BJ (cell line): ENCODE measurements at regions not wholly inside any gene's neighbourhood (a gene's known extent, or its start where the extent isn't known, plus 50 kb on each side); places are given as distances from the start of the nearest gene placed in this dataset.

Source experiments
- CTCF ChIA-PET: fragments of 350-600 bp; formaldehyde crosslinking; extraction: SDS; loops from one replicate; lab custom pipeline; 2021; ENCODE audit warnings: antibody characterized with exemption, inconsistent platforms; lab: Yijun Ruan, JAX
- POLR2A ChIA-PET: fragments of 300-600 bp; sonication (Branson Sonifier 250); formaldehyde crosslinking; extraction: SDS; loops from one replicate; lab custom pipeline; 2021; ENCODE audit warnings: antibody characterized with exemption; lab: Charles Lee
- DNase-seq: peaks from one replicate; pipeline ENCODE4 v3.0.0-alpha.2; 2011; ENCODE audit warnings: low read depth
- H3K27me3 ChIP-seq: 2 replicates; pipeline ENCODE4 v1.6.0; 2011; ENCODE audit warnings: low read length; ENCODE audit not compliant: control insufficient read depth, insufficient read depth
- H3K36me3 ChIP-seq: 2 replicates; pipeline ENCODE4 v1.5.1; 2011; ENCODE audit warnings: low read length; ENCODE audit not compliant: control insufficient read depth, insufficient read depth
- H3K4me3 ChIP-seq: 2 replicates; pipeline ENCODE4 v1.5.1; 2011; ENCODE audit warnings: low read depth, mild to moderate bottlenecking, control low read depth, low read length
- CTCF ChIP-seq: IDR thresholded peaks from 2 replicates; pipeline ENCODE4 v1.5.1; 2011; ENCODE audit warnings: low read depth, mild to moderate bottlenecking, control low read depth, inconsistent platforms, low read length, moderate library complexity; ENCODE audit not compliant: insufficient read depth

GRCh38 chr14:76613616-76614015, 147.7 kb upstream of the VASH1 start:
- ChIA-PET POLR2A (no interaction called here), CTCF (no interaction called here)
- Histone ChIP-seq H3K36me3 (no peaks in the 10 kb centered on the region), H3K4me3 (no peak overlapping the region), H3K27me3 (no peaks in the 10 kb centered on the region)
- no peak for DNase-seq
- TF ChIP-seq CTCF: no peak

GRCh38 chr14:76615331-76615730, 145.9 kb upstream of the VASH1 start:
- no peak overlapping the region for H3K4me3 ChIP-seq
- TF ChIP-seq CTCF: no peak
- ChIA-PET POLR2A (no interaction called here), CTCF (no interaction called here)
- no peak for DNase-seq
- no peaks in the 10 kb centered on the region for H3K27me3 ChIP-seq
- no peaks in the 10 kb centered on the region for H3K36me3 ChIP-seq

- no peaks in the 10 kb centered on the region for H3K36me3 ChIP-seq
- H3K4me3 ChIP-seq: no peak overlapping the region
- ChIA-PET CTCF (no interaction called here), POLR2A (no interaction called here)
- H3K27me3 ChIP-seq: no peaks in the 10 kb centered on the region
- DNase-seq: no peak
- no peak for TF ChIP-seq CTCF
Observed at GRCh38 chr14:76617440-76617839, 143.8 kb upstream of the VASH1 start.

- H3K4me3 ChIP-seq: no peak overlapping the region
- no peak for TF ChIP-seq CTCF
- ChIA-PET POLR2A (no interaction called here), CTCF (interaction anchor here (0.8 kb wide), 1 partner anchor 17 kb away, joined by 3 read pairs; no protein-coding TSS in a partner anchor)
- H3K27me3 ChIP-seq: no peaks in the 10 kb centered on the region
- H3K36me3 ChIP-seq: no peaks in the 10 kb centered on the region
- no peak for DNase-seq
Observed at GRCh38 chr14:76636602-76637001, 124.7 kb upstream of the VASH1 start.

- Histone ChIP-seq H3K36me3 (no peaks in the 10 kb centered on the region), H3K27me3 (no peaks in the 10 kb centered on the region), H3K4me3 (no peak overlapping the region)
- no peak for TF ChIP-seq CTCF
- DNase-seq: no peak
- POLR2A ChIA-PET: no interaction called here
- CTCF ChIA-PET: interaction anchor here (0.7 to 1.4 kb wide), 2 partner anchors 9 to 183 kb away, joined by 3 to 7 read pairs; no protein-coding TSS in a partner anchor
Observed at GRCh38 chr14:76638841-76639240, 122.4 kb upstream of the VASH1 start.
